GM12891 (cell line): ENCODE measurements at regions not wholly inside any gene's neighbourhood (a gene's known extent, or its start where the extent isn't known, plus 50 kb on each side); places are given as distances from the start of the nearest gene placed in this dataset.

Experiments
- POLR2A ChIP-seq: IDR thresholded peaks from 2 replicates; pipeline ENCODE4 v1.6.1; 2011; ENCODE audit warnings: low read depth, low read length, control low read depth
- TAF1 ChIP-seq: IDR thresholded peaks from 2 replicates; pipeline ENCODE4 v1.6.1; 2011; ENCODE audit warnings: low read depth, low read length, control low read depth

DNA sequence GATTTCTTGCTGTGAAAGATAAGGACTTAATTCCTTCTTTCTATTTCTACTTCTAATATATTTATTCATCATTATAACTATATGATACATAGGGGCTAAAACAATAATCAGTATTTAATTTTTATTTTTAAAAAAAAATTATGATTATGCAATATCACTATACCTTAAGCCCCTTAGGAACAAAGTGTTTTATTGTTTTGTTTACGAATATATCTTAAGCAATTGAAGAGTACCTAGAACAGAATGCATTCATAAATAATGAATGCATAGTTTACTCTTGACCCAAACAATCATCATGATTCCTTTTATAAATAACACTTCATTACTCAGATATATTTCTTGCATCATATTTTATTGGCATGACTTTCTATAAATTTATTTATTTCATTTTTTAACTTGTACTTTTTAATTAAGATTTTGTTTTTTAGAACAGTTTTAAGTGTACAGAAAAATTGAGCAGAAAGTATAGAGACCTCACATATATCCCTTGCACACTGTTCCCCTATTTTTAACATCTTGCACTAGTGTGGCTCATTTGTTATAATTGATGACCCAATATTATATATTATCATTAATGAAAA, 339.9 kb upstream of the SPRY2 start:
- no peak for TF ChIP-seq POLR2A
- TF ChIP-seq TAF1, result no peak
